ENCODE measurements at regions not wholly inside any gene's neighbourhood (a gene's known extent, or its start where the extent isn't known, plus 50 kb on each side); places are given as distances from the start of the nearest gene placed in this dataset.
"Not testable (repeated sequence)": the region's sequence is repeated elsewhere in the genome, so short reads cannot be mapped to it uniquely, and the experiment has no call there.

GRCh38 chr4:173091362-173091761 lies 77.2 kb upstream of the GALNT7 start:
- no peak overlapping the region for H3K27ac ChIP-seq
- ChIA-PET POLR2A (ENCODE audit: low non-redundant PET) (no interaction called here), CTCF (no interaction called here)
- TF ChIP-seq CTCF (conservative IDR thresholded peaks at IDR 0.05; ENCODE audit: low read depth) = no peak
- no peak for DNase-seq (ENCODE audit: low spot score)

GRCh38 chr4:173091958-173092357 lies 76.7 kb upstream of the GALNT7 start:
- no peak for TF ChIP-seq CTCF (conservative IDR thresholded peaks at IDR 0.05; ENCODE audit: low read depth)
- CTCF ChIA-PET = no interaction called here
- POLR2A ChIA-PET (ENCODE audit: low non-redundant PET) = no interaction called here
- H3K27ac ChIP-seq = no peak overlapping the region
- DNase-seq (ENCODE audit: low spot score) = no peak

- no peak overlapping the region for H3K27ac ChIP-seq
- ChIA-PET POLR2A (ENCODE audit: low non-redundant PET) (no interaction called here), CTCF (no interaction called here)
- TF ChIP-seq CTCF (conservative IDR thresholded peaks at IDR 0.05; ENCODE audit: low read depth) = no peak
- DNase-seq (ENCODE audit: low spot score) = no peak
Observed at GRCh38 chr4:173093361-173093760, 75.2 kb upstream of the GALNT7 start.

GRCh38 chr4:173094739-173095421 lies 73.7 kb upstream of the GALNT7 start:
- H3K27ac ChIP-seq = no peak overlapping the region
- ChIA-PET POLR2A (ENCODE audit: low non-redundant PET) (no interaction called here), CTCF (interaction anchor here (0.6 kb wide), 1 partner anchor 945 kb away, joined by 4 read pairs; no protein-coding TSS in a partner anchor)
- TF ChIP-seq CTCF (conservative IDR thresholded peaks at IDR 0.05; ENCODE audit: low read depth) = no peak
- DNase-seq (ENCODE audit: low spot score) = no peak

- DNase-seq (ENCODE audit: low spot score); POLR2A ChIA-PET (ENCODE audit: low non-redundant PET); H3K27ac ChIP-seq: not testable (repeated sequence)
- CTCF ChIA-PET = interaction anchor here (0.6 kb wide), 1 partner anchor 243 kb away, joined by 3 read pairs; no protein-coding TSS in a partner anchor
Observed at GRCh38 chr4:173099447-173099846, 69.2 kb upstream of the GALNT7 start.

- no peak overlapping the region for H3K27ac ChIP-seq
- ChIA-PET CTCF (no interaction called here), POLR2A (ENCODE audit: low non-redundant PET) (no interaction called here)
- no peak for DNase-seq (ENCODE audit: low spot score)
- TF ChIP-seq CTCF (conservative IDR thresholded peaks at IDR 0.05; ENCODE audit: low read depth) = no peak
Observed at GRCh38 chr4:173111031-173111430, 57.6 kb upstream of the GALNT7 start.

GRCh38 chr4:173117430-173117829 lies 51.2 kb upstream of the GALNT7 start:
- POLR2A ChIA-PET (ENCODE audit: low non-redundant PET); DNase-seq (ENCODE audit: low spot score); H3K27ac ChIP-seq; CTCF ChIA-PET: not testable (repeated sequence)

All from RWPE1 (cell line).